ENCODE measurements at regions not wholly inside any gene's neighbourhood (a gene's known extent, or its start where the extent isn't known, plus 50 kb on each side); places are given as distances from the start of the nearest gene placed in this dataset.
"Not testable (repeated sequence)": the region's sequence is repeated elsewhere in the genome, so short reads cannot be mapped to it uniquely, and the experiment has no call there.

- H3K27me3 Mint-ChIP-seq (ENCODE audit: unreplicated experiment) = no peaks in the 10 kb centered on the region
- H3K4me1 Mint-ChIP-seq (ENCODE audit: low read depth, unreplicated experiment) = no peaks in the 10 kb centered on the region
- no peak for TF ChIP-seq CTCF (IDR thresholded peaks at IDR 0.05; ENCODE audit: unreplicated experiment)
- no peaks in the 10 kb centered on the region for H3K9me3 Mint-ChIP-seq (ENCODE audit: low read depth, unreplicated experiment)
- H3K36me3 Mint-ChIP-seq (ENCODE audit: insufficient read depth, unreplicated experiment) = no peaks in the 10 kb centered on the region
- no peak overlapping the region for H3K4me3 Mint-ChIP-seq (ENCODE audit: low read depth, unreplicated experiment)
- DNase-seq = no peak
- intact Hi-C loops (cut with micrococcal nuclease; ENCODE audit: unreplicated experiment) = no loop called here
- BruUV-seq (replicated peaks) = no TSS peak
- CTCF ChIA-PET = interaction anchor here (0.6 kb wide), 1 partner anchor 11 kb away, joined by 3 read pairs; no protein-coding TSS in a partner anchor
- no peak overlapping the region for H3K27ac Mint-ChIP-seq (ENCODE audit: unreplicated experiment)
Observed at GRCh38 chr3:153856932-153857331, 264.3 kb upstream of the ARHGEF26 start.

DNA sequence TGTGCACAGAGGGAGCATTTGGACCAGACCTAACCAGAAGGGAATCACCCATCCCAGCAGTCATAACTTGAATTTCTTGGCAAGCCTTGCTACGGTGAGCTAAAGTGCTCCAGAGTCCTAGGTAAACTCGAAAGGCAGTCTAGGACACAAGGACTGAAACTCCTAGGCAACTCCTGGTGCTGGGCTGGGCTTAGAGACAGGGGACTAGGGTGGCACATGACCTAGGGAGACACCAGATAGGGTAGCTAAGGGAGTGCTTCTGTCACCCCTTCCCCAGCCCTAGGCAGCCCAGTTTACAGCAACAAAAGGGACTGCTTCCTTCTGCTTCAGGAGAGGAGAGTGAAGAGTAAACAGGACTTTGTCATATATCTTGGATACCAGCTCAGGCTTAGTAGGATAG, 256.4 kb upstream of the ARHGEF26 start:
- TF ChIP-seq CTCF (IDR thresholded peaks at IDR 0.05; ENCODE audit: unreplicated experiment) = no peak
- Mint-ChIP-seq H3K9me3 (ENCODE audit: low read depth, unreplicated experiment) (no peaks in the 10 kb centered on the region), H3K4me1 (ENCODE audit: low read depth, unreplicated experiment) (no peaks in the 10 kb centered on the region), H3K27me3 (ENCODE audit: unreplicated experiment) (no peaks in the 10 kb centered on the region), H3K27ac (ENCODE audit: unreplicated experiment) (no peak overlapping the region), H3K4me3 (ENCODE audit: low read depth, unreplicated experiment) (no peak overlapping the region), H3K36me3 (ENCODE audit: insufficient read depth, unreplicated experiment) (no peaks in the 10 kb centered on the region)
- no peak for DNase-seq
- intact Hi-C loops (cut with micrococcal nuclease; ENCODE audit: unreplicated experiment) = no loop called here
- CTCF ChIA-PET = no interaction called here
- no TSS peak for BruUV-seq (replicated peaks)

DNA sequence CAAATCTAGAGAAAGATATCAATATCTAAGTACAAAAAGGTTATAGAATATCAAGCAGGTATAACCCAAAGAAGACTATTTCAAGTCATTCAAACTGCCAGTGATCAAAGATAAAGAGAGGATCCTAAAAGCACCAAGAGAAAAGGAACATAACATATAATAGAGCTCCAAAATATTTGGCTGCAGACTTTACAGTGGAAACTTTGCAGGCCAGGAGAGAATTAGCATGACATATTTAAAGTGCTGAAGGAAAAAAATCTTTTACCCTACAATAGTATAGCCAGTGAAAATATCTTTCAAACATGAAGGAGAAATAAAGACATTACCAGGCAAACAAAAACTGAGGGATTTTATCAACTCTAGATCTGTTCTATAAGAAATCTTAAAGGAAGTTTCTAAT, 254.3 kb upstream of the ARHGEF26 start:
- H3K4me3 Mint-ChIP-seq (ENCODE audit: low read depth, unreplicated experiment) = no peak overlapping the region
- intact Hi-C loops (cut with micrococcal nuclease; ENCODE audit: unreplicated experiment) = no loop called here
- CTCF ChIA-PET = no interaction called here

DNA sequence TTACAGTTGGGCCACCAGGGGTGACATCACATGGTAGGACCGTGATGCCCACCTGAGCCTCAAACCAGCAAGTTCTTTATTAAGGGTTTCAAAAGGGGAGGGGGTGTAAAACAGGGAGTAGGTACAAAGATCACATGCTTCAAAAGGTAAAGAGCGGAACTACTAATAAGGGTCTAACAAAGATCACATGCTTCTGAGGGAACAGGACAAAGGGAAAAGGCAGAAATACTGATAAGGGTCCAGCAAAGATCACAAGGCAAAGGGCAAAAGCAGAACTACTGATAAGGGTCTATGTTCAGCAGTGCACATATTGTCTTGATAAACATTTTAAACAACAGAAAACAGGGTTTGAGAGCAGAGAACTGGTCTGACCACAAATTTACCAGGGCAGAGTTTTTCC, 246.8 kb upstream of the ARHGEF26 start:
- CTCF ChIA-PET = interaction anchor here (0.5 kb wide), 1 partner anchor 120 kb away, joined by 3 read pairs; no protein-coding TSS in a partner anchor

More for the DNA sequence above, 254.3 kb upstream of the ARHGEF26 start:
- no peaks in the 10 kb centered on the region for H3K27me3 Mint-ChIP-seq (ENCODE audit: unreplicated experiment)
- TF ChIP-seq CTCF (IDR thresholded peaks at IDR 0.05; ENCODE audit: unreplicated experiment) = no peak
- H3K27ac Mint-ChIP-seq (ENCODE audit: unreplicated experiment) = no peak overlapping the region
- H3K4me1 Mint-ChIP-seq (ENCODE audit: low read depth, unreplicated experiment) = no peaks in the 10 kb centered on the region
- no peak for DNase-seq
- no peaks in the 10 kb centered on the region for H3K9me3 Mint-ChIP-seq (ENCODE audit: low read depth, unreplicated experiment)
- H3K36me3 Mint-ChIP-seq (ENCODE audit: insufficient read depth, unreplicated experiment) = no peaks in the 10 kb centered on the region
- BruUV-seq (replicated peaks) = no TSS peak

DNA sequence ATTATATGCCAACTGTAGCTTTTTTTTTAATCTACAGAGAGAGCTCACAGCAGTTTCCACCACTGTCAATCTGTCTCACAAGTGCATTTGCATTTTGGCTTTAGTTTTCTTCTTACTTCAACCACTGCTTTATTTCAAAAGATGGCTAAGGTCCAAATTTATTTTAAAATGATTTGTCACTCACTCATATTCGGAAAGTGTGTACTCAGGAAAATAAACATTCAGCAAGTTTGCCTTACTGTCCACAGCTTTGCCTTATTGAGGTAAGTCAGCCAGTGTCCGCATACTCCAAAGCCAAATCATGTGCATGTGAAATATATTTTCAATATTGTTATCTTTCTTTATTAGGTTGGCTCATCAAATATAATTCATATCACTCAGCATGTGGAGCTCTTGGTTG, 240.7 kb upstream of the ARHGEF26 start:
- no peak for DNase-seq
- no peak overlapping the region for H3K4me3 Mint-ChIP-seq (ENCODE audit: low read depth, unreplicated experiment)
- H3K4me1 Mint-ChIP-seq (ENCODE audit: low read depth, unreplicated experiment) = no peaks in the 10 kb centered on the region
- intact Hi-C loops (cut with micrococcal nuclease; ENCODE audit: unreplicated experiment) = no loop called here
- no peak for TF ChIP-seq CTCF (IDR thresholded peaks at IDR 0.05; ENCODE audit: unreplicated experiment)
- peaks cover 3% of the 10 kb centered on the region for H3K9me3 Mint-ChIP-seq (ENCODE audit: low read depth, unreplicated experiment)
- no TSS peak for BruUV-seq (replicated peaks)
- H3K36me3 Mint-ChIP-seq (ENCODE audit: insufficient read depth, unreplicated experiment) = no peaks in the 10 kb centered on the region
- no peaks in the 10 kb centered on the region for H3K27me3 Mint-ChIP-seq (ENCODE audit: unreplicated experiment)
- no peak overlapping the region for H3K27ac Mint-ChIP-seq (ENCODE audit: unreplicated experiment)
- CTCF ChIA-PET = no interaction called here

More for the DNA sequence above, 246.8 kb upstream of the ARHGEF26 start:
- H3K36me3 Mint-ChIP-seq (ENCODE audit: insufficient read depth, unreplicated experiment); H3K4me1 Mint-ChIP-seq (ENCODE audit: low read depth, unreplicated experiment); BruUV-seq (replicated peaks); H3K27ac Mint-ChIP-seq (ENCODE audit: unreplicated experiment); intact Hi-C loops (cut with micrococcal nuclease; ENCODE audit: unreplicated experiment); H3K4me3 Mint-ChIP-seq (ENCODE audit: low read depth, unreplicated experiment); H3K27me3 Mint-ChIP-seq (ENCODE audit: unreplicated experiment); DNase-seq: not testable (repeated sequence)
- H3K9me3 Mint-ChIP-seq (ENCODE audit: low read depth, unreplicated experiment) = peaks cover 12% of the 10 kb centered on the region
